ENCODE measurements at regions not wholly inside any gene's neighbourhood (a gene's known extent, or its start where the extent isn't known, plus 50 kb on each side); places are given as distances from the start of the nearest gene placed in this dataset.

DNA sequence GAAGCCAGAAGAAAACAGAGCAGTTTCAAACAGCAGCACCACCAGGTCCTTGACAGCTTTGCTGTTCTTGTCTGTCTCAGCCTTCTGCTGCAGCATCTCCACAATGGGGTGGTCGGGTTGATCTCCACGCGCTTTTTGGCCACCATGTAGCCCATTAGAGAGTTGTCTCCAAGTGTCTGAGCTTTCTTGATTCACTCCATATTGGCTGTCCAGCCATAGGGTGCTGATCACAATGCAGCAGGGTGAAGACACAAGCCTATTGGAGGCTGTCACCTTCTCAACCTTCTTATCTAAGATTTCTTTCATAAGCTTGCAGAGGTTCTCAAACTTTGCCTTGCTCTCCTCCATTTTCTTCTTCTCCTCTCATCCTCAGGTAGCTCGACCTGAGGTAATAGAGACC lies 175.4 kb upstream of the S100G start:
- H3K9me3 ChIP-seq (ENCODE audit: control insufficient read depth in 2 of 2, insufficient read depth in 1 of 2, low read depth in 1 of 2, low read length in 1 of 2): no peaks in the 10 kb centered on the region
- WGBS, 2 donors: 83 to 93% methylated on average over 4 of the region's 4 CpGs
- no peaks in the 10 kb centered on the region for H3K36me3 ChIP-seq (ENCODE audit: control insufficient read depth in 2 of 2, insufficient read depth in 2 of 2, low read length in 1 of 2)
- H3K27me3 ChIP-seq (ENCODE audit: control insufficient read depth in 1 of 2, insufficient read depth in 2 of 2, low read length in 2 of 2): no peaks in the 10 kb centered on the region
- H3K4me3 ChIP-seq (ENCODE audit: low read depth in 1 of 2, low read length in 2 of 2): no peak overlapping the region
- no peak overlapping the region for H3K27ac ChIP-seq (ENCODE audit: low read depth in 2 of 2, low read length in 1 of 2)
- H3K4me1 ChIP-seq (ENCODE audit: control insufficient read depth in 2 of 2, insufficient read depth in 2 of 2, low read length in 1 of 2): no peaks in the 10 kb centered on the region

DNA sequence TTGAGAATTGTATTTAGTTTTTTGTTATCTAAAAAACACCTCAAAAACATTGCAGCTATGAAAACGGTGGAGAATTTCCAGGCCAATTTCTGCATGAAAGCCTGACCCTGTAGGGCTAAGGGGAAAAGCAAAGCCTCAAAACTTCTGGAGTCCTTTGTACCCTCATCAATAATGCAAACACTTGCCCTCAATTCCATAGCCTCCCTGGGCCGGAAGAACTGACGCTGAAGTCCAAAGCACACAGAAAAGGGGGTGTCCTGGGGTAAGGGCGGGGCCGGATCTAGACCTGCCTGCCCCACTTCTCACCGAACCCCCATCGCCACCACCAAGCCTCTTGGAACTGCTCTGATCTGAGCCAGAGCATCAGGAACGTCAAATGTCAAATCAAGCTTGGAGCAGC lies 173.9 kb upstream of the S100G start:
- WGBS, 2 donors: 84 to 88% methylated on average over 8 of the region's 8 CpGs
- no peak overlapping the region for H3K27ac ChIP-seq (ENCODE audit: low read depth in 2 of 2, low read length in 1 of 2)
- H3K9me3 ChIP-seq (ENCODE audit: control insufficient read depth in 2 of 2, insufficient read depth in 1 of 2, low read depth in 1 of 2, low read length in 1 of 2): no peaks in the 10 kb centered on the region
- no peak overlapping the region for H3K4me3 ChIP-seq (ENCODE audit: low read depth in 1 of 2, low read length in 2 of 2)
- H3K27me3 ChIP-seq (ENCODE audit: control insufficient read depth in 1 of 2, insufficient read depth in 2 of 2, low read length in 2 of 2): no peaks in the 10 kb centered on the region
- H3K4me1 ChIP-seq (ENCODE audit: control insufficient read depth in 2 of 2, insufficient read depth in 2 of 2, low read length in 1 of 2): no peaks in the 10 kb centered on the region
- H3K36me3 ChIP-seq (ENCODE audit: control insufficient read depth in 2 of 2, insufficient read depth in 2 of 2, low read length in 1 of 2): no peaks in the 10 kb centered on the region

DNA sequence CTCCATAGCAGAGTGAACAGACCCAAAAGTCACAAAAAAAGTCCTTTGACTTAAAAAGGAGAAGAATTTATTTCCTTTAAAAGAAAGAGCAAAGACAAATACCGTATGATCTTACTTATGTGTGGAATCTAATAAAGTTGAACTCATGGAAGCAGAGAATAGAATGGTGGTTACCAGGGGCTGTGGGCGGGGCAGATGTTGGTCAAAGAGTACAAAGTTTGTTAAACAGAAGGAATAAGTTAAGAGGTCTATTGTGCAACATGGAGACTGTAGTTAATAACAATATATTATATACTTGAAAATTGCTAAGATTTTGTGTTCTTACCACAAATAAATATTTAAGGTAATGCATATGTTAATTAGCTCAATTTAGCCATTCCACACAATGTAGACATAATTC lies 173.3 kb upstream of the S100G start:
- H3K27me3 ChIP-seq (ENCODE audit: control insufficient read depth in 1 of 2, insufficient read depth in 2 of 2, low read length in 2 of 2): no peaks in the 10 kb centered on the region
- H3K4me1 ChIP-seq (ENCODE audit: control insufficient read depth in 2 of 2, insufficient read depth in 2 of 2, low read length in 1 of 2): no peaks in the 10 kb centered on the region
- 82 to 86% methylated on average over 2 of the region's 2 CpGs for WGBS, 2 donors
- no peak overlapping the region for H3K27ac ChIP-seq (ENCODE audit: low read depth in 2 of 2, low read length in 1 of 2)
- no peak overlapping the region for H3K4me3 ChIP-seq (ENCODE audit: low read depth in 1 of 2, low read length in 2 of 2)
- H3K36me3 ChIP-seq (ENCODE audit: control insufficient read depth in 2 of 2, insufficient read depth in 2 of 2, low read length in 1 of 2): no peaks in the 10 kb centered on the region
- no peaks in the 10 kb centered on the region for H3K9me3 ChIP-seq (ENCODE audit: control insufficient read depth in 2 of 2, insufficient read depth in 1 of 2, low read depth in 1 of 2, low read length in 1 of 2)

DNA sequence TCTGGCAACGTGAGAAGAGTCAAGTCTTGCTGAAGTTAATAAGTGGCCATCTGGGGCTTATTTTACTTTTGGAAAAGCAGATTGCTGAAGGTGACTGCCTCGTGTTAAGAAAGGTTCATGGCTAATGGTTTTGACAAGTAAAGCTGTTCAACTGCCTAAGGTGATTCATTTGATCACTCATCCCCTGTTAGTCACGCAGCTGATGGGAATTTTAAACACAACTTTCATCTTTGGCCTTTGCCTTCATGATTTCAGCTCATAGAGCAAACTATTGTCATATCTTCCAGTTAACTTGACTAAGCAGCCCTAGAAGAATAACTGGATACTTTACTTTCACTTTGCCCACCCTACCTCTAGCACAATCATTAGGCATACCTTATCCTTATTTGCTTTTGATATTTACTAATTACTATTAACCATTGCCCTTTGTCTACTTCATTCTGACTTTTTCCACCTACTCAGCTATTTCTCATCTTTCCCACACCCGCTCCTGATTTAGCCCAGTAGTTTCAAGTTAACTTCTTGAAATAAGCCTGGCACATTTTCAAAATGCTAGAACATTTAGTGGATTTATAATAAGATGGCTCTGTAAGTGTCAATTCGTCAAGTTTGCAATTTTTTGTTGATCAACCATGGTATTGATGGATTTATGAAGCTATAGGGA lies 170.6 kb upstream of the S100G start:
- H3K9me3 ChIP-seq (ENCODE audit: control insufficient read depth in 2 of 2, insufficient read depth in 1 of 2, low read depth in 1 of 2, low read length in 1 of 2): no peaks in the 10 kb centered on the region
- H3K36me3 ChIP-seq (ENCODE audit: control insufficient read depth in 2 of 2, insufficient read depth in 2 of 2, low read length in 1 of 2): no peaks in the 10 kb centered on the region
- H3K27me3 ChIP-seq (ENCODE audit: control insufficient read depth in 1 of 2, insufficient read depth in 2 of 2, low read length in 2 of 2): no peaks in the 10 kb centered on the region
- no peaks in the 10 kb centered on the region for H3K4me1 ChIP-seq (ENCODE audit: control insufficient read depth in 2 of 2, insufficient read depth in 2 of 2, low read length in 1 of 2)
- H3K27ac ChIP-seq (ENCODE audit: low read depth in 2 of 2, low read length in 1 of 2): no peak overlapping the region
- 41 to 42% methylated on average over 5 of the region's 5 CpGs for WGBS, 2 donors
- no peak overlapping the region for H3K4me3 ChIP-seq (ENCODE audit: low read depth in 1 of 2, low read length in 2 of 2)

DNA sequence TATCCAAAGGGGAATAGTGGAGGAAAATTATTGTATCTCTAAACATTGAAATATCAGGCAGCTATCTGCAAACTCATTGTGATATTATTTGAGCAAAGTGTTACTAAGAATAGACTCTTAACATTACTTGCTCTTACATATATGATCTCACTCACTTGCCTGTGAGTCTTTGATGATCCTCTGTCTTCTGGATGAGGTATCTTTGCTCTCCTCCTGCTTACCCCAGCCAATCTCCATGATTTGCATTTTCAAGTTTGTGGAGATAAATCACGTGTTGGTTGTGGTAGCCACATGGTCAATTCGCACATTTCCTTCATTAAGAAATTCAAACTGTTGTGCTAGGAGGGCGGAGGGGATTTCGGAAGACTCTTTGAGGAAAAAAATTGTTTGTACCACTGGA lies 169.9 kb upstream of the S100G start:
- H3K36me3 ChIP-seq (ENCODE audit: control insufficient read depth in 2 of 2, insufficient read depth in 2 of 2, low read length in 1 of 2): no peaks in the 10 kb centered on the region
- H3K9me3 ChIP-seq (ENCODE audit: control insufficient read depth in 2 of 2, insufficient read depth in 1 of 2, low read depth in 1 of 2, low read length in 1 of 2): no peaks in the 10 kb centered on the region
- WGBS, 2 donors: 89 to 94% methylated on average over 4 of the region's 4 CpGs
- no peak overlapping the region for H3K4me3 ChIP-seq (ENCODE audit: low read depth in 1 of 2, low read length in 2 of 2)
- no peaks in the 10 kb centered on the region for H3K27me3 ChIP-seq (ENCODE audit: control insufficient read depth in 1 of 2, insufficient read depth in 2 of 2, low read length in 2 of 2)
- H3K27ac ChIP-seq (ENCODE audit: low read depth in 2 of 2, low read length in 1 of 2): no peak overlapping the region
- no peaks in the 10 kb centered on the region for H3K4me1 ChIP-seq (ENCODE audit: control insufficient read depth in 2 of 2, insufficient read depth in 2 of 2, low read length in 1 of 2)

DNA sequence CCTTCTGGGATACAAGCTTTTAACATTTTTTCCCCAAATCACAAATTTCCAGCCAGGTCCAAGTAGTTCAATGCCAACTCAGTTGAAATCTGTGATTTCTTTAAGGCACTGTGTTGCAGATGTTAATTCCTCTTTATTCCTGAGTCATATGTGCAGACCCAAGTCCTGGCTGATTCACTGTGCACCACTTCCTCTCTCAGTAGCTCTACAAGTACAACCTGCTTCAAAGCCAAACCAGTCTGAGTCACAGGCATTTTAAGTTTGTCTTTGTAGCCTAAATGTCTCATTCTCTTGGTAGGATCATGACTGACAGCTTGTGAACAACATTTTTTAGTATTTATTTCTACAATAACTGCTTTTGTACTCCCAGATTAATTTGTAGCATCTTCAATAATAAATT lies 165.6 kb upstream of the S100G start:
- peak overlapping the region in 1 of 2 donors; percentile 8 for H3K27ac ChIP-seq (ENCODE audit: low read depth in 2 of 2, low read length in 1 of 2)
- no peaks in the 10 kb centered on the region for H3K27me3 ChIP-seq (ENCODE audit: control insufficient read depth in 1 of 2, insufficient read depth in 2 of 2, low read length in 2 of 2)
- no peaks in the 10 kb centered on the region for H3K36me3 ChIP-seq (ENCODE audit: control insufficient read depth in 2 of 2, insufficient read depth in 2 of 2, low read length in 1 of 2)

DNA sequence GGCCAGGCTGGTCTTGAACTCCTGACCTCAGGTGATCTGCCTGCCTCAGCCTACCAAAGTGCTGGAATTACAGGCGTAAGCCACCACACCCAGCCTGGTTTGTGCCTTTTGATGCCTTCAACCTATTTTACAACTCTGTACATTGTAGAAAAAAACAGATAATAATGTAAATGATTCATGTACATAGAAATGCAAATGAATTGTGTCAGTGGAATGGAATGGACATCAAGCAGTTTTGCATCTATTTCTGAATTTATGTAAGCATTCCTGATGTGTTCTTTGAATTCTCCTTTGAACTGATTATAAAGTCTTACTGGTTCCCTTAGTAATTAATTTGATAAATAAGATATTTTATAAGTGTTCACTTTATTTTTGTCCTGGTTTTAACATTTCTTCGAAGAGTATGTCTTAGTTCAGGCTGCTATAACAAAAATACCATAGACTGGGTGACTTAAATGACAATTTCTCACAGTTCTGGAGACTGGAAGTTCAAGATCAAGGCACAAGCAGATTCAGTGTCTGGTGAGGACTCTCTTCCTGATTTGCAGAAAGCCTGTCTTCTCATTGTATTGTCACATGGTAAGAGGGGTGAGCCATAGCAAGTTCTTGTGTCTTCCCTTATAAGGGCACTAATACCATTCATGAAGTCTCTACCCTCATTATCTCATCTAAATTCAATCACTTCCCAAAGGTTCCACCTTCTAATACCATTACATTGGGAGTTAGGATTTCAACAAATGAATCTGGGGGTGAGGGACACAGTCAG lies 162.2 kb upstream of the S100G start:
- no peaks in the 10 kb centered on the region for H3K36me3 ChIP-seq (ENCODE audit: control insufficient read depth in 2 of 2, insufficient read depth in 2 of 2, low read length in 1 of 2)
- H3K27ac ChIP-seq (ENCODE audit: low read depth in 2 of 2, low read length in 1 of 2): no peak overlapping the region
- no peak overlapping the region for H3K4me3 ChIP-seq (ENCODE audit: low read depth in 1 of 2, low read length in 2 of 2)
- no peaks in the 10 kb centered on the region for H3K9me3 ChIP-seq (ENCODE audit: control insufficient read depth in 2 of 2, insufficient read depth in 1 of 2, low read depth in 1 of 2, low read length in 1 of 2)
- H3K27me3 ChIP-seq (ENCODE audit: control insufficient read depth in 1 of 2, insufficient read depth in 2 of 2, low read length in 2 of 2): peaks cover 0 to 6% of the 10 kb centered on the region in 2 donors
- no peaks in the 10 kb centered on the region for H3K4me1 ChIP-seq (ENCODE audit: control insufficient read depth in 2 of 2, insufficient read depth in 2 of 2, low read length in 1 of 2)
- WGBS, 2 donors: 80 to 92% methylated on average over 2 of the region's 2 CpGs

More for the DNA sequence above, 165.6 kb upstream of the S100G start:
- H3K4me3 ChIP-seq (ENCODE audit: low read depth in 1 of 2, low read length in 2 of 2): no peak overlapping the region
- no peaks in the 10 kb centered on the region for H3K4me1 ChIP-seq (ENCODE audit: control insufficient read depth in 2 of 2, insufficient read depth in 2 of 2, low read length in 1 of 2)
- H3K9me3 ChIP-seq (ENCODE audit: control insufficient read depth in 2 of 2, insufficient read depth in 1 of 2, low read depth in 1 of 2, low read length in 1 of 2): no peaks in the 10 kb centered on the region

DNA sequence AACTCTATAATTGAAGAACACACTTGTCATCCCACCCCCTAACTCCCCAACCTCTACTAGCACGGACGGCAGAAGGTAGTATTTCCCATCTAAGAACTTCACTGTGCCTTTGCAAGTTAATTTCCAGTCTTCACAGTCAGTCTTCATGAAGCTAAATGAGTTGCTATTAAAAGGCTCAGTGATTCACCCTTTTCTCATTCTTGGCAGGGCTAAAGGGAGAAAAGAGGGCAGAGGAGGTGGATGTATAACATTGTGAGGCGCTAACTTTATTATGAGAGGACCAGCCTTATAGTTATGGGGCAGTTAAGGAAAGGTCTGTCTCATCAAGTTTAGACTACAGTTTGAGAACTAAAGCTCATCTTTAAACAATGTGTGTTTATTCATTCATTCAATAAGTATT lies 161.0 kb upstream of the S100G start:
- Histone ChIP-seq H3K4me1 (ENCODE audit: control insufficient read depth in 2 of 2, insufficient read depth in 2 of 2, low read length in 1 of 2) (no peaks in the 10 kb centered on the region), H3K4me3 (ENCODE audit: low read depth in 1 of 2, low read length in 2 of 2) (no peak overlapping the region), H3K36me3 (ENCODE audit: control insufficient read depth in 2 of 2, insufficient read depth in 2 of 2, low read length in 1 of 2) (no peaks in the 10 kb centered on the region), H3K27me3 (ENCODE audit: control insufficient read depth in 1 of 2, insufficient read depth in 2 of 2, low read length in 2 of 2) (peaks cover 0 to 6% of the 10 kb centered on the region in 2 donors), H3K27ac (ENCODE audit: low read depth in 2 of 2, low read length in 1 of 2) (no peak overlapping the region), H3K9me3 (ENCODE audit: control insufficient read depth in 2 of 2, insufficient read depth in 1 of 2, low read depth in 1 of 2, low read length in 1 of 2) (no peaks in the 10 kb centered on the region)
- WGBS, 2 donors: 92 to 96% methylated on average over 3 of the region's 3 CpGs

DNA sequence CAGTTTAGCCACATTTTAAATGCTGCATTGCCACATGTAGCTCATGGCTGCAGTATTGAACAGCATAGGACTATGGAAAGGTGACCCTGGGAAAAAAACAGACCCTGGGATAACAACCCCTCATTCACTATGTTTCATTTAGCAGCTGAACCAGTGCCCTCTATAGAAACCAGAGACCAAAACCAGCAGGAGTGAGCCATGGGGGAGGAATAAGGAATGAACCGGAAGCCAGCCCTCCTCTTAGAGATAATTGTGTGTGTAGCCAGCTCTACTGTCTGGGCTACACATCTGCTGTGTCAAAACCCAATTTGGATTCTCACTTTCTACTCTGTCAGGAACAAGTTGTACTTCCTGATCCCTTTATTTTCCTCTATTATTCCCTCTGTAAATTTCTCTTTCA lies 158.5 kb upstream of the S100G start:
- Histone ChIP-seq H3K4me3 (ENCODE audit: low read depth in 1 of 2, low read length in 2 of 2) (no peak overlapping the region), H3K4me1 (ENCODE audit: control insufficient read depth in 2 of 2, insufficient read depth in 2 of 2, low read length in 1 of 2) (no peaks in the 10 kb centered on the region), H3K27me3 (ENCODE audit: control insufficient read depth in 1 of 2, insufficient read depth in 2 of 2, low read length in 2 of 2) (peaks cover 0 to 9% of the 10 kb centered on the region in 2 donors), H3K36me3 (ENCODE audit: control insufficient read depth in 2 of 2, insufficient read depth in 2 of 2, low read length in 1 of 2) (no peaks in the 10 kb centered on the region), H3K27ac (ENCODE audit: low read depth in 2 of 2, low read length in 1 of 2) (no peak overlapping the region), H3K9me3 (ENCODE audit: control insufficient read depth in 2 of 2, insufficient read depth in 1 of 2, low read depth in 1 of 2, low read length in 1 of 2) (no peaks in the 10 kb centered on the region)
- WGBS, 2 donors: 54 to 71% methylated on average over 1 of the region's 1 CpG

DNA sequence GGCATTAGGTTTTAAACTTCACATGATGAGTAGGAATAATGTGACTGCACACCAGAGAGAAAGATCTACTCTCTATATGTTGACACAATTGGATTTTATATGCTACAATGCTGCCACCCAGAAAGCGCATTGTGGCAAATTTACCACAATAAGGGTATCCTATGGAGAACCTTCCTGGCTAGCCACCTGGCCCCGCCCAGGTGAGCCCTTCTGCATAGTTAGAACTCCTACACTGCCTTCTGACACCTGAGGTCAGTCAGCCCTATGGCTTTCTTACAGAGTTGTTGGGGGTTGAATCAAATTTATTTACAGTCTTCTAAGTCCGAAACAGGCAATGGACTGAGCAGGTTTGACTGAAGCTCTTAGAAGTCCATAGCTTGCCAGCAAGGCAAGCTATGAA lies 153.8 kb upstream of the S100G start:
- H3K36me3 ChIP-seq (ENCODE audit: control insufficient read depth in 2 of 2, insufficient read depth in 2 of 2, low read length in 1 of 2): no peaks in the 10 kb centered on the region
- H3K4me1 ChIP-seq (ENCODE audit: control insufficient read depth in 2 of 2, insufficient read depth in 2 of 2, low read length in 1 of 2): no peaks in the 10 kb centered on the region
- H3K27me3 ChIP-seq (ENCODE audit: control insufficient read depth in 1 of 2, insufficient read depth in 2 of 2, low read length in 2 of 2): peaks cover 0 to 3% of the 10 kb centered on the region in 2 donors
- H3K4me3 ChIP-seq (ENCODE audit: low read depth in 1 of 2, low read length in 2 of 2): no peak overlapping the region
- H3K9me3 ChIP-seq (ENCODE audit: control insufficient read depth in 2 of 2, insufficient read depth in 1 of 2, low read depth in 1 of 2, low read length in 1 of 2): no peaks in the 10 kb centered on the region
- 82 to 89% methylated on average over 3 of the region's 3 CpGs for WGBS, 2 donors
- H3K27ac ChIP-seq (ENCODE audit: low read depth in 2 of 2, low read length in 1 of 2): no peak overlapping the region

Measured in esophagus (tissue), 2 donors.